ENCODE measurements at regions not wholly inside any gene's neighbourhood (a gene's known extent, or its start where the extent isn't known, plus 50 kb on each side); places are given as distances from the start of the nearest gene placed in this dataset.
"Not testable (repeated sequence)": the region's sequence is repeated elsewhere in the genome, so short reads cannot be mapped to it uniquely, and the experiment has no call there.

- DNase-seq: no peak
Measured at GRCh38 chr5:155514105-155514563, 500.6 kb downstream of the KIF4B start.

- DNase-seq: no peak
Measured at GRCh38 chr5:155522540-155522939, 509.0 kb downstream of the KIF4B start.

- DNase-seq: no peak
Measured at GRCh38 chr5:155529362-155529761, 515.8 kb downstream of the KIF4B start.

- no peak for DNase-seq
Measured at GRCh38 chr5:155530046-155530445, 516.5 kb downstream of the KIF4B start.

GRCh38 chr5:155532621-155533311 is 519.2 kb downstream of the KIF4B start:
- no peak for DNase-seq

- peak; percentile 49 for DNase-seq
Measured at GRCh38 chr5:155540000-155540595, 526.5 kb downstream of the KIF4B start.

- no peak for DNase-seq
Measured at GRCh38 chr5:155546075-155546474, 532.5 kb downstream of the KIF4B start.

GRCh38 chr5:155554500-155554899 is 540.9 kb downstream of the KIF4B start:
- DNase-seq: no peak

GRCh38 chr5:155556222-155556621 is 542.7 kb downstream of the KIF4B start:
- DNase-seq: no peak

GRCh38 chr5:155556700-155557099 is 543.1 kb downstream of the KIF4B start:
- DNase-seq: no peak

- no peak for DNase-seq
Measured at GRCh38 chr5:155562158-155562557, 548.6 kb downstream of the KIF4B start.

- DNase-seq: no peak
Measured at GRCh38 chr5:155564541-155564940, 551.0 kb downstream of the KIF4B start.

- DNase-seq: no peak
Measured at GRCh38 chr5:155575861-155576260, 562.3 kb downstream of the KIF4B start.

- DNase-seq: not testable (repeated sequence)
Measured at GRCh38 chr5:155586808-155587207, 573.3 kb downstream of the KIF4B start.

- peak; percentile 62 for DNase-seq
Measured at GRCh38 chr5:155587458-155587857, 573.9 kb downstream of the KIF4B start.

- no peak for DNase-seq
Measured at GRCh38 chr5:155591273-155591672, 577.7 kb downstream of the KIF4B start.

GRCh38 chr5:155594270-155594669 is 580.7 kb downstream of the KIF4B start:
- DNase-seq: no peak

GRCh38 chr5:155595791-155596190 is 582.2 kb downstream of the KIF4B start:
- DNase-seq: no peak

GRCh38 chr5:155598552-155598951 is 585.0 kb downstream of the KIF4B start:
- DNase-seq: no peak

- no peak for DNase-seq
Measured at GRCh38 chr5:155605920-155606319, 592.4 kb downstream of the KIF4B start.

- DNase-seq: no peak
Measured at GRCh38 chr5:155616779-155617392, 603.3 kb downstream of the KIF4B start.

- DNase-seq: no peak
Measured at GRCh38 chr5:155619688-155620087, 606.1 kb downstream of the KIF4B start.

GRCh38 chr5:155620821-155621410 is 607.4 kb downstream of the KIF4B start:
- DNase-seq: no peak
